HG03460 (cell line): ENCODE measurements at regions not wholly inside any gene's neighbourhood (a gene's known extent, or its start where the extent isn't known, plus 50 kb on each side); places are given as distances from the start of the nearest gene placed in this dataset.

ENCODE experiments used
- ATAC-seq: cut with Tn5 transposase; IDR thresholded peaks from one replicate; pipeline ENCODE4 v1.9.1; 2021; ENCODE audit not compliant: unreplicated experiment

DNA sequence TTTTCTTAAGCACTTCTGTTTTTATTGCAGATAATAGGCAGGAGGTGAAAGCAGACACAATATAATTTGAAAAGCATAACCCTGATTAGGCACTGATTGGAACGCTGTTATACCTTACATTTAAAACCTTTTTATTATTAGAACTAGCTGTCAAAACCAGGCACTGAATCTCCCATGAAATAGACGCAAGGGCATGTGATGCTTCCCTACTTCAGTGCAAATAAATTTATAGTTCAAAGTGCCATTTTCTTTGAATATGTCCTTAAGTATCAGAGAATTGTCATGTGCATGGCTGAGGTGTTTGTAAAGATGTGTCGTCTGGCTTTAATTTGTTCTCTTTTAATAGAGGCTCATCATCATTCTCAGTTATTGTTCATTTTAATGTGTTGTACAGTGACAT lies 386.0 kb downstream of the NR2F2 start:
- no peak for ATAC-seq

DNA sequence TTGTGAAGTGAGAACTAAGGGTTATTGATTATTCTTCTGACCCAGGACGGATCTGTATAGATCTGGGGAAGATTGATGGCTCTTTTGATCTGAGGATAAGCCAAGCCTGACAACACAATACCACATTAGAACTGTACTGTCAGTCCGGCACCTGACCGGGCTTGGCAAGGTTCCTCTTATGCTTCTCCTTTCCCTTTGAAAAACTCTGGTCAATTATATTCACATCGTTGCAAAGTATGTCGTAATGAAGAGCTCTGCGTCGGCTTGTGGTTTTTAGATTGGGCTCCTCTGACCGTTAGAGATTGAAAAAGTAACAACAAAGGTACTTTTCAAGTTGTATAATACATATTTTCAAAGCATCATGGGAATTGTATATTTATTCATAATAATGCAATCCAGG lies 389.8 kb downstream of the NR2F2 start:
- no peak for ATAC-seq

DNA sequence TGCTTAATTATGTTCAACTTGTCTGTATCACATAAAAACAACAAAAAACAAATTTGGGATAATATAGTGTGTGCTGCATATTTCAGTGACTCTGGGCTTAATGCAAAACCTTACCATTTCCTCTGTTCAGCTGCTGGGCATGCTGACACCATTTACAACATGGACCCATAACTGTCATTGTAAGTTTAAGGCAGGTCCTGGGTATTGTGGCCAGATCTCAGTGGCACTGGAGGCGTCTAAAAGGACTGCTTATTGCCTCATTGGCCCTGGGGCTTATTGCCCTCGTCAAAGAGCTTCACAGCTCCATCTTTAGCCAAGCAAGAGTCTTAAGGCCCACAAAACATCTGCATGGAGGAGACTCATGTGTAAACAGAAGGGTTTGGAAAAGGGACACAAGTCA lies 390.2 kb downstream of the NR2F2 start:
- no peak for ATAC-seq

DNA sequence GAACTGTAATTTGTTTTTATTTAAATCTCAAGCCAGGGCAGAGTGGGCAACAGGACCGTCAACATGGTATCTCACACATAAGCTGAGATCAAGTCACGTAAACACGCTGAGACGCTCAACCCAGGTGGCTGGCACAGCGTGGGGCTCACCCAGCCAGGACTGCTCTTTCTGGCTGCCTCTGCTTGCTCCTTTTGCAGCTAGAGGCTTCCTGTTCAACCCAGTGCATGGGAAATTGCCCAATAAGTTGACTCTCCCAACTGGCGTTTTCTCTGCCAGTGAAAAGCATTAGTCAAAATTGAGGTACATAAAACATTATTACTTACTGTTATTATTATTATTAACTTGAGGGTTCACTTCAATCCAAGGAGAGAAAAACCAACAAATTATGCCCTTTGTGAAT lies 398.1 kb downstream of the NR2F2 start:
- no peak for ATAC-seq

DNA sequence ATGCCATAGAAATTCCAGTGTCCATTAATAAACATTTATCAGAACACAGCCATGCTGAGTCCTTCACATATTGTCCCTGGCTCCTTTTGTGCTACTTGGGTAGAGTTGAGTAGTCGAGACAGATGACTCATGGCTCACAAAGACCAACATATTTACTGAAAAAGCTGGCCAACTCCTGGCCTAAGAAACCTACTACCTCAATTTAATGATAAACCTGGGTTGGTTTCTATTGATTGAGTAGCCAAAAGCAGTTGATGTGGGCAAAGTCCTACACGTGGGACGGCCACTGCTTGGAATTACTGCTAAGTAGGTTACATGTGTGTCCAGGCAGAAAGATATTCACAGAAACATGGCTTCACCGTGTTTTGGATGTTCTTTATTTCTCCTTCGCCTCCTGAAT lies 402.2 kb downstream of the NR2F2 start:
- ATAC-seq = no peak

DNA sequence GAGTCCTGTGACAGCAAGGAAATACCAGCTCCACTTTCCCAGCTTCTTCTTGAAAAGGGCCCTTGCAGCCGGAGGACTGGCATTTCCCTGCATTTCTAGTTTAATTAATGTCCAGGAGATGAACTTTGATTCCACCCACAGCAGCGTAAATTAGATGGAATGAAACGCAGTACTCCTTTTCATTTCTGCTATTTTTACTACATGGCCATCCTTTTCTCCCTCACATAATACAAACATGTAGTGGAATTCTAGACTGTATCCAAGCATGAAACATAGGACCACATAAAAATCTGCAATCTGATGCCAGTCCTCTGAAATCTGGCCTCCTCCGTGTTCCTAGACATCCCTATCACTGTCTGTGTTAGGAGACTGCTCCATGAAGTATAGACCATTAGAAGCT lies 403.2 kb downstream of the NR2F2 start:
- no peak for ATAC-seq

DNA sequence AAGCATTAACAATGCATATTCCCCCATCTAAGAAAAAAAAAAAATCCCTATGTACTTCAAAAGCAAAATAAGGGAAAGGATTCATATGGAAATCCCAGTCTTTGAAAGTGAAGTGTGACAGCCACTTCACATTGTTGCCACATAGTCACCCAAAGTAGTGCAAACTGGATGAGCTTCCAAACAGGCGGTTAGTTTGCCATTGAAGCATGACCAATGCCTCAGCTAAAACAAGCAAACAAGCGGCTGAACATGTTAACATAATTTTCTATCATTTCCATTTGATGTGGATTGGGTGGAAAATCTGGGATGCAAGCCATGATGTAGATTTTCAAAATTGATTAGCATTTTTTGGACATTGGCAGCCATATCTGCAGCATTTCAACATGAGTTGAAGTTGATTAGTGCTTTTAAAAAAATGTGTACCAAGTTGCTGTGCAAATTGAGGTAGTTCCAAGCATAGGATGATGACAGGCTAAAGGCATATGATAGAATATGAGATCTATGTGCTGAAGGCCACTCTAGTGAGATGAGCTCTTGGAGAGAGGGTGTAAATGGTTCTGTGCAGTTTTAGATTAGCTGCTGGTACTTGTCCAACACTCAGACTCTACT lies 405.2 kb downstream of the NR2F2 start:
- no peak for ATAC-seq

DNA sequence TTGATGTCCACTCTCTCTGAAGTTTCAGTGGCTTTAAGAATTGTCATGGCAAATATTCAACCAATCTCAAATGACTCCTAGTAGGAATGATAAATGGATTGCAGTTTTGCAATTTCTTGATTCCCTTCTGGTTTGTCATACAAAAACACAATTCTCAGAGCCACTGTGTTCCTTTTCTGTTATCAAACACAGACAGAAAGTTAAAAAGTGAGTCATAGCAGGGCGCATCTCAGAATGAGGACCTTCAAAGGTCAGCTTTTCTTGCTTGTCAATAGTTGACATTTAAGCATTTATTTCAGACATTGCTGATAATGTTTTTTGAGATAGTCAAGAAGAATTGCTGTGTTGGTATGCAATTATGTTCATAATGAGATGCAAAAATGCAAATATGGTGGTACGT lies 405.9 kb downstream of the NR2F2 start:
- ATAC-seq = no peak

DNA sequence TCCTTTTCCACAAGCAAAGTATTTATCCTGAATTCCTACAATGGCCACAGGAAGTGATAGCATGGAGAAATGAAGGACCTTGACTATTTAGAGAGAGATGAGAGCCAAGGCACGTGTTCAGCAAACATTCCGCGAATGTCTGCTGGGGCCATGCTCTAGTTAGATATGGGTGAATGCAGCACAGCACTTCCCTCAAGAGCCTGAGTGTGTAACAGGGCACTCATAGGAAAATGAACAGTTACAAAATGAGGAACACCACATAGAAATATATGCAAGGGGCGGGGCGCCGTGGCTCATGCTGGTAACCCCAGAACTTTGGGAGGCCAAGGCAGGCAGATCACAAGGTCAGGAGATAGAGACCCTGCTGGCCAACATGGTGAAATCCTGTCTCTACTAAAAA lies 406.9 kb downstream of the NR2F2 start:
- no peak for ATAC-seq

DNA sequence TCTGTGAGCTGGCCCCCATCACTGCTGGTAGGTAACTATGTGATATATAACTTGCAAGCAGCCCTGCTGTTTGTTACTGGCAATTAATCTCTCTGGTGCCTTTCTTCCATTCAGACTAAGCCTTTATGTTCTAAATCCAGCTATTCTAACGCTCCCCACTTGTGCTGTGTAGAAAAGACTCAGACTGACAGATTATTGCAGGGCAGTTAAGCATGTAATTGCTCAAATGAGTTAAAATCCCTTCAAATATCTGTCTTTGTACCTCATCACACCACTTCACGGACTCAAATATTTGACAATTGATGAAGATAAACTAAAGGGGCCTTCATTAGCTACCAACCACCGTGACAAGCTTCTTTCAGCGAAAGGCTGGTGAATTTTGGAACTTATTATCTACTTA lies 416.2 kb downstream of the NR2F2 start:
- ATAC-seq = no peak

DNA sequence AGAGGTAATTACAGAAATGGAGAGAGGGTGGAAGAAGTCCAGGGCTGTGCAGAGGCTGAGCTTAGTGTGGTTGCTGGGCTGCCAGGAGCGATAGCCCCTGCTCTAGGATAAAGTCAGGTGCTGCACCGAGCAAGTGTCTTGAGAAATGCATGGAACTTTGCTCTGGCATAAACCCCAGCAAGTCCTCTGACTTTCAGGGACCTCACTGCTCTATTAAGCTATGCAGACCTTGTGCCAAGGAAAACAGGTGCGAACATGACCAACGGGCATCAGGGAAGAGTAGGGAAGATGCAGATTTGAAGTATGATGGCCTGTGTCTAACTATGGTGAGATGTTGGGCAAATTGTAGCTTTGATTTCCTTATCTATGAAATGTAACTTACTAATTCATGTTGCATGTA lies 416.8 kb downstream of the NR2F2 start:
- ATAC-seq = no peak

DNA sequence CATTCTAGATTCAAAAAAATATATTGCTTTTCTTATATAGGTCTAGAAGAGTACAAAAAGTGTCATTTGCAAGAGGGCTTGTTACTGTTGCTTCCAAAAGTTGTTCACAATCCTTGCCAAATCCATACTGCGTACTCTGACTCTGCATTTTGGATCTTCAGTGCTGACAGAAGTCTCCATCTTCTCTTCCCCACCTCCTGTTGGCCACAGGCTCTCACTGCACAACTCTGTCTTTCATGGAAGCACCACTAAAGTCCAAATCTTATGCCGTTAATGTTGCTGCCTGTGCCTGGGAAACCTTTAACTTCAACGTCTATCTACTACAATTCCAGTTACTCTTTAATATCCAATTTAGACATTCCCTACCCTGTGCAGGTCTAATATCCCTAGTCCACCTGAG lies 419.9 kb downstream of the NR2F2 start:
- ATAC-seq = no peak

DNA sequence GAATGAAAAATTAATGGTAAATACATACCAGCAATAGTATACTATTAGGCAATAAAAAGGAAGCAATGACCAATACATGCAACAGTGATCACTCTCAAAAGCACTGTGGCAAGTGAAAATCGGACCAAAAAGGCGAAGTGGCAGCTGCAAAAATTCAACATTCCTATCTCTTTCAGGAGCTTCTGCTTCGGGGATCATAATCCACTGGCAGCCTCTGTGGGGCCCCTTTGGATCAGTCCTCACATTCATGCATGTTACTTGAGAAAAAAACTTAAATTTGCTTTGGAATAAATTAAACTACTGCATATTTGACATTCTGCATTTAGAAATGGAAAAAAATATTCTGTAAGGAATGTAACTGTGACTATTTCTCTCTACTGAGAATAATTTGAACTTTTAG lies 425.6 kb downstream of the NR2F2 start:
- ATAC-seq = no peak

DNA sequence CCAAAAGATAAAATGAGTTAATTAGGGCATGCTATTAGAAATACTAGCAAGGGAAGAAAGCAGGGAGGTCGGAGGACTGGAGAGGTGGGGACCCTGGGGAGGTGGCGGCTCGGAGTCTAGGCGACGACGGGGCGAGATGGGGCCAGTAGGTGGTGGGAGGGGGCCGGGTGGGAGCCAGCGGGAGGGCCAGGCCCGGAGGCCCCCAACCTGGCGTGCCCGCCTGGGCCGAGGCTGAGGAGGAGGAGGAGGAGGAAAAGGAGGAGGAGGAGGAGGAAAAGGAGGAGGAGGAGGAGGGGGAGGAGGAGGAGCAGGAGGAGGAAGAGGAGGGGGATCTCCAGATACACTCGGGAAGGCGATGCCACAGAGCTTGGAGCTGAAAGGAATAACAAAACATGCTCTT lies 426.2 kb downstream of the NR2F2 start:
- no peak for ATAC-seq

DNA sequence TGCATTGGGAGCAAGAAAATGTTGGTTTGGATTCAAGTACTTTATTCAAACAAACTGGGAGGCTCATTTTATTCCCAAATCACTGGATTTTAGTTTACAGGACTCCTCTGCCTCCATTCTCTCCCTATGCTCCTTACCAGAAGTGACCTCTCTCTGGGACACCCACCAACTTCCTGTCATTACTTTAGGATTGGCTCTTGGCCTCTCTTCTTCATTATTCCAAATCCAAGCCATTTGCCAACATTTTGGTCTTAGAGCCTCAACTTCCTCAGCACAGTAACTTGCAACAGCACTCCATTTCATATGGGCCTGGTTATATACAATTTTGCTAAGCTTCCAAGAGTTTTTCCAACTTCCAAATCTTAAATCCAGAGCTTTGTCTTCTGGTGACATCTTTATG lies 432.1 kb downstream of the NR2F2 start:
- no peak for ATAC-seq

DNA sequence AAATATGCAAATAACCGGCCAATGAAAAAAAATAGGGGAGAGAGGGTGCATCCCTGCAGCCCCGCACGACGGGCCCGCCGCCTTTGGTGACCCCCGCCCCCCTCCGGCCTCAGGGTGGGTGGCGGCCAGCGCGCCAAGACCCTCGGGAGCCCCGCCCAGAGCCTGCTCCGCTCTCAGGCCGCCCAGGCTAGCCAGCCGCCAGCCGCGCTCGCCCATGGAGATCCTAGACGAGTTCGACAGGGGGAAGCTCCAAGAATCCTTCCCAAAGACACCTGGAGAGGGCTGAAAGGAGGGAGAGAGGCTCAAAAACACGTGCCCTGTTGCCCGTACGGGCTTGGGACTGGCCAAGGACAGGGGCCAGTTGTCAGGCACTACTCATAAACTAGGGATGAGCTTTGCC lies 434.0 kb downstream of the NR2F2 start:
- ATAC-seq = no peak

DNA sequence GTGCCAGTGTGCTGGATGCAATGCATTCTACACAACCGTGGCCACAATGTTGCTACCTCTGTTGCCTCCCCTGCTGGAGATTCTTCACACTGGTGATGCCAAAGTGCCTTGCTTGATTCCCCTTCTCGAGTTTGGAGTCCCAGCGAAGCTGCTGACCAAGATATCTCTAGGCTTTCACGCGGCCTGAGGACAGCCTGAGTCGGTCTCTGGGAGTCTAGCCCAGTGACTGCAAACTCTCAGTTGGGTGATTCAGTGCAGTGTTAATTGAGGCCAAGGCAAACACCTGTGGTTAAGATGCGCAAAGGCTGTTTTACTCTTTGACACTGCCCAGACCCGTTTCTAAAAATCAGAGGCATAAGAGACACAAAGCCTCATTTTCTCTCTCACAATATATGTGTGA lies 434.4 kb downstream of the NR2F2 start:
- ATAC-seq = no peak

DNA sequence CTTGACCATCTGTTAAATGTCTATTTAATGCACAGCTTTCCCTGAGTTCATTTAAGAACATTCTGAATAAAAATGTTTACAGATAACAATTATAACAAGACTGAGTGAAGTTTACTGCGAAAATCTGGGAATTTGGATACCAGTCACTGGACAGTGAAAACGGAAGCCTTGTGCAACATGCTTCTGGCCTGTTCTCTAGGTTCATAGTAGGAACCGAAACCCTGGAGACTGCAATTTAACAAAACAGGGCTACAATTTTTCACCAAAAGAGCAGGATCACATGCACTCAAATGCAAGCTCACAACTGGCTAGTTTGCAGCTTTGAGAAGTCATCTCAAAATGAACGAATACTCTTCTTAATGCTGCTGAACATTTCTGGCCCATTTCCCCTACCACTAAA lies 435.9 kb downstream of the NR2F2 start:
- no peak for ATAC-seq

DNA sequence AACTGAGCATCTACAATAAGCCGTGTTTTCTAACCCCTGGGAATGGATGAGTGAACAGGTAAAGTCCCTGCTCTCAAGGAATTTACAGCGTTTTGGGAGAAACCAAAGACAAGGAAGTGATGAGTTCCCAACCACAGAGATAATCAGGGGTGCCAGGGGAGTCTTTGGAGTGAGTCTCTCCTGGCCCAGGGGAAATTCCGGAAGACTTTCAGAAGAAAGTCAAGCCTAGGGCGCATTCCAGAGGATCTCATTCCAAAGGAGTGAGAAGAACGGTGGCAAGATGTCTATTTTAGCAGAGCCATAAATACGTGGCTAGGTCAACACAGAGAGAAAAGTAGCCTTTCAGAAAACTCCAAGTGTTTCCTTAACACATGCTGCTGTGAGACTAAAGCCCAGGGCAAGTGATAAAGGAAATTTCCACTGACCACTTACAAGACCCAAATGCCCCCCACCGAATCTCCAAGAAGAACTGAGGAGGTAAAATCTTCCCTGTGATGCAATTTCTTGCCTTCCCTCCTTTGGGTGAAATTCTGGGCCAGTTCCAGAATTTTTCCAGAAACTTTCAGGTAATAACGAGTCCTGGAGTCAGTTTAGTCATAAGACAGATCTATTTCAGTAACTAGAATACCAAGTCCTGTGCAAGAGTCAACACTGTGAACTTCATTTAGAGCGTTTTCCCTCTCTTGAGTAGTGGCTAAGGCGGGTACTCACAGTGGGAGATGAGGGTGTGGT lies 437.4 kb downstream of the NR2F2 start:
- ATAC-seq = no peak

DNA sequence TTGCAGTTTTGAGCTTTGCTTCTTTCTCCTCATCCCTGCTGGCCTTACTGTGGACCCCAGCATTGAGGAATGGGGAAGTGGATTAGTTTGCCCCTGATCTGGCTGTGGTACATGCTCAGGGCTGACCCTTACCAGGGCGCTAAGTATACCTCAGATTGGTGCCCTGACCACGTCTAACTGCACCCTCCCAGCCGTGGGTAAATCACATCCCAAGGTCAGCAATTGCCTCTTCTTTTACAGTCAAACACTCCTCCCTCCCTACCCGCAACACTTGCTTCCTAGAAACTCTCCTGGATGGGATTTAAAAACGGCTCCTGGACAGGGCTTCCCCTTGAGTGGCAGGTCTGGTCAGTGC lies 437.9 kb downstream of the NR2F2 start:
- ATAC-seq = no peak

DNA sequence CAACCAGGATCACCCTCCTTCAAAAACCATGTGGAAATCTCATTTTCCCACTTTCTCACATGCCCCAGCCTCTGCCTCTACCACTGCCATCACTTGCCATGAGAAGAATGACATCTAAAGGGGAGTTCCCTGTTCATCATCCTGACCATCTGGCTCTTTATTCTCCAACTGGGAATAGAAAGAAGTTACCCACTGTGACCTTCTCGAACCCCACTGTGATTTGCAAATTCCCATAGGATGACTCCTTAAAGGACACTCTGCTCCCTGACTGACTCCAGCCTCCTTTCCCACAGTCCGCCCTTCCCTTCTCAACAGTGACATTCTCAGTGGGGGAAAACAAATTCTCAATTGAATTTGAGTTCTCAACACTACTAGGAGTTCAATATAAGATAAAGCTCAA lies 440.5 kb downstream of the NR2F2 start:
- no peak for ATAC-seq

DNA sequence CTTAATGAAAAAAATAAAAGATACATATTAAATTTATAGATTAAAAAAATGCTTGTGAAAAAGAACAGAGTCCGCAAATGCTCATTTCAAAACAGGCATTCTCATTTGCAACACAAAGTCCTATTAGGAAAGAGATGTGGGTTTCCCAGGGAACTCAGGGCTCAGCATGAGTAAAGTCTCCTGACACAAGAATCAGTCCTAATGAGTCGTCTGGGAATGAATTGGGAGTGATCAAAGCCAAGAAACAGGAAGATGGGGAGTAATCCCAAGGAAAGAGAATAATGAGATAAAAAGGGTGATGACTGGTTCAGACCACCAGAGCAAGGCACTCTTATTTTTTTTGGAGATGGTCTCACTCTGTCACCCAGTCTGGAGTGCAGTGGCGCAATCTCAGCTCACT lies 443.7 kb downstream of the NR2F2 start:
- no peak for ATAC-seq

DNA sequence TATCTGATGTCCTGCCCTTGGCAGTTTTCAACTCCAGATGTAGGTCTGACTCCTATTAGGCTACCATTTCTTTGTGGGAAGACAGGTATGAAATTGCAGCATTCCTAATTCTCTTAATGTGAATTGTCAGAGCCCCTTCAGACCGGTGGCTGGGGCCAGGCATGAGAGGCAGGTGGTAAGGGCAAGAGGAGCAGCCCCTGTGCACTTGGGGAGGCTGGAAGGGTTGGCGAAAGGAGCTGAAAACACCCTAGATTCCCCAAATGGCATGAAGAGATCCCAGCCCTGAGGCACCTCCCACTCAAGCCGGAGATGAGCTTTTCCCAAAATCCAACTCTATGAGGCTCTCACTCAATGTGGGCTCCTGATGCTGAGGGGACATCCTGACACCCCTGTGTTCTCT lies 453.2 kb downstream of the NR2F2 start:
- no peak for ATAC-seq
